H1 (cell line): ENCODE measurements at regions not wholly inside any gene's neighbourhood (a gene's known extent, or its start where the extent isn't known, plus 50 kb on each side); places are given as distances from the start of the nearest gene placed in this dataset.

Experiments used
- CTCF ChIA-PET: fragments of 300-600 bp; sonication (Branson Sonifier 250); formaldehyde crosslinking; loops from one replicate; lab custom pipeline; 2021; ENCODE audit not compliant: partially characterized antibody; lab: Charles Lee
- POLR2A ChIA-PET: fragments of 300-600 bp; sonication (Branson Sonifier 250); formaldehyde crosslinking; loops from one replicate; lab custom pipeline; 2021; ENCODE audit warnings: inconsistent platforms; ENCODE audit not compliant: partially characterized antibody; lab: Charles Lee
- DNase-seq, 2 experiments: peaks; one replicate each; pipeline versions ENCODE4 v3.0.0 to v3.0.0-alpha.2; 2010 to 2022; ENCODE audit warnings: low spot score in 2 of 2, low read depth in 1 of 2, mixed read lengths in 1 of 2
- FAIRE-seq: peaks from 2 replicates; lab custom pipeline; 2011; peaks lifted over from hg19 to GRCh38; lab: Jason Lieb, UNC
- H2AFZ ChIP-seq: 2 replicates; pipeline ENCODE4 v1.8.1; 2012; ENCODE audit warnings: low read length, inconsistent platforms
- H2AK5ac ChIP-seq: 2 replicates; pipeline ENCODE4 v1.6.1; 2013; ENCODE audit warnings: low read depth, low read length
- H2BK120ac ChIP-seq: replicated peaks from 2 replicates; pipeline ENCODE3; 2013; ENCODE audit warnings: low read depth, low read length, inconsistent platforms
- H2BK12ac ChIP-seq: 2 replicates; pipeline ENCODE4 v1.6.1; 2013; ENCODE audit warnings: low read depth, low read length
- H2BK15ac ChIP-seq: 2 replicates; pipeline ENCODE4 v1.6.1; 2013; ENCODE audit warnings: low read length
- H2BK20ac ChIP-seq: 2 replicates; pipeline ENCODE4 v1.6.1; 2013; ENCODE audit warnings: low read length
- H2BK5ac ChIP-seq: 2 replicates; pipeline ENCODE4 v1.6.1; 2013; ENCODE audit warnings: low read depth, low read length
- H3K14ac ChIP-seq: 2 replicates; pipeline ENCODE4 v1.6.1; 2013; ENCODE audit warnings: inconsistent platforms; ENCODE audit not compliant: insufficient read length
- H3K18ac ChIP-seq: 2 replicates; pipeline ENCODE4 v1.6.1; 2013; ENCODE audit warnings: low read length; ENCODE audit errors: extremely low read depth
- H3K23ac ChIP-seq: 2 replicates; pipeline ENCODE4 v1.6.1; 2013; ENCODE audit warnings: inconsistent platforms; ENCODE audit not compliant: insufficient read length
- H3K23me2 ChIP-seq: 2 replicates; pipeline ENCODE4 v1.6.1; 2013; ENCODE audit warnings: low read depth, low read length
- H3K27ac ChIP-seq: 2 replicates; pipeline ENCODE4 v1.6.1; 2011; ENCODE audit warnings: low read depth, low read length, inconsistent platforms
- H3K27me3 ChIP-seq, 4 experiments: replicated peaks in 1 of 4; 1 replicate in 1 of 4; 2 replicates in 3 of 4; pipeline versions ENCODE4 v1.6.1 to v1.8.1; 2011 to 2013; ENCODE audit warnings: low read length in 3 of 4, mild to moderate bottlenecking in 3 of 4, inconsistent platforms in 2 of 4, mixed read lengths in 2 of 4, moderate library complexity in 1 of 4; ENCODE audit not compliant: control insufficient read depth in 3 of 4, insufficient read depth in 3 of 4; ENCODE audit errors: extremely low read depth in 1 of 4
- H3K36me3 ChIP-seq, 4 experiments: 2 replicates each; pipeline versions ENCODE4 v1.6.1 to v1.8.1; 2011 to 2013; ENCODE audit warnings: mild to moderate bottlenecking in 4 of 4, low read length in 3 of 4, moderate library complexity in 2 of 4, control low read depth in 1 of 4, inconsistent platforms in 1 of 4; ENCODE audit not compliant: insufficient read depth in 4 of 4, control insufficient read depth in 2 of 4
- H3K4ac ChIP-seq: replicated peaks from 2 replicates; pipeline ENCODE3; 2013; ENCODE audit warnings: low read length, low read depth, mixed read lengths, inconsistent platforms; ENCODE audit not compliant: insufficient read length
- H3K4me1 ChIP-seq, 4 experiments: replicated peaks in 1 of 4; 1 replicate in 1 of 4; 2 replicates in 3 of 4; pipeline versions ENCODE4 v1.6.1 to v1.8.1; 2011 to 2013; ENCODE audit warnings: low read length in 3 of 4, inconsistent platforms in 2 of 4, mixed read lengths in 1 of 4; ENCODE audit not compliant: insufficient read depth in 4 of 4, control insufficient read depth in 3 of 4
- H3K4me2 ChIP-seq, 2 experiments: 2 replicates each; pipeline versions ENCODE4 v1.6.1 to v1.8.1; 2011 to 2013; ENCODE audit warnings: low read depth in 2 of 2, low read length in 2 of 2, control low read depth in 1 of 2, inconsistent platforms in 1 of 2, mild to moderate bottlenecking in 1 of 2; ENCODE audit not compliant: insufficient read depth in 1 of 2
- H3K4me3 ChIP-seq, 4 experiments: fragments of 200-600, 300-600 bp in 1 of 4; sonication (generic), shearing (Covaris generic), sonication (Bioruptor Twin) in 1 of 4; 2 replicates each; pipeline versions ENCODE4 v1.5.1 to v1.8.1; 2011 to 2016; ENCODE audit warnings: low read length in 4 of 4, low read depth in 3 of 4, control low read depth in 2 of 4, inconsistent platforms in 2 of 4, mild to moderate bottlenecking in 2 of 4, mixed read lengths in 1 of 4, moderate library complexity in 1 of 4; ENCODE audit not compliant: insufficient read depth in 2 of 4; ENCODE audit errors: extremely low read depth in 1 of 4
- H3K56ac ChIP-seq: replicated peaks from 2 replicates; pipeline ENCODE3; 2013; ENCODE audit warnings: low read depth, mild to moderate bottlenecking, mixed read lengths, low read length, inconsistent platforms; ENCODE audit not compliant: insufficient read length
- H3K79me1 ChIP-seq: 2 replicates; pipeline ENCODE4 v1.6.1; 2013; ENCODE audit warnings: low read depth, low read length, control low read depth
- H3K79me2 ChIP-seq, 2 experiments: 2 replicates each; pipeline versions ENCODE4 v1.6.1 to v1.8.1; 2012 to 2013; ENCODE audit warnings: low read length in 2 of 2, mild to moderate bottlenecking in 2 of 2, inconsistent platforms in 1 of 2; ENCODE audit not compliant: insufficient read depth in 2 of 2, control insufficient read depth in 1 of 2
- H3K9ac ChIP-seq, 4 experiments: replicated peaks in 1 of 4; 1 replicate in 1 of 4; 2 replicates in 3 of 4; pipeline versions ENCODE4 v1.6.1 to v1.8.1; 2011 to 2013; ENCODE audit warnings: low read depth in 3 of 4, low read length in 3 of 4, control low read depth in 2 of 4, mild to moderate bottlenecking in 2 of 4, moderate library complexity in 2 of 4, inconsistent platforms in 1 of 4; ENCODE audit errors: extremely low read depth in 1 of 4
- H3K9me3 ChIP-seq, 2 experiments: 2 replicates each; pipeline versions ENCODE4 v1.6.1 to v1.8.1; 2012 to 2013; ENCODE audit warnings: mild to moderate bottlenecking in 2 of 2, moderate library complexity in 2 of 2, control low read depth in 1 of 2, inconsistent platforms in 1 of 2, low read depth in 1 of 2, low read length in 1 of 2, mixed read lengths in 1 of 2; ENCODE audit not compliant: insufficient read depth in 2 of 2
- H4K20me1 ChIP-seq, 2 experiments: replicated peaks in 1 of 2; 2 replicates each; pipeline versions ENCODE3 to v1.8.1; 2011 to 2013; ENCODE audit warnings: inconsistent platforms in 2 of 2, low read length in 2 of 2, mild to moderate bottlenecking in 1 of 2; ENCODE audit not compliant: insufficient read depth in 2 of 2, control insufficient read depth in 1 of 2
- H4K5ac ChIP-seq: 2 replicates; pipeline ENCODE4 v1.6.1; 2013; ENCODE audit warnings: low read length, low read depth, mixed read lengths, inconsistent platforms; ENCODE audit not compliant: insufficient read length
- H4K8ac ChIP-seq: 2 replicates; pipeline ENCODE4 v1.8.0; 2013; ENCODE audit warnings: mild to moderate bottlenecking, moderate library complexity, low read length, inconsistent platforms; ENCODE audit not compliant: insufficient read depth; ENCODE audit errors: extremely low read depth
- H4K91ac ChIP-seq: replicated peaks from 2 replicates; pipeline ENCODE3; 2013; ENCODE audit warnings: low read length, mixed read lengths, inconsistent platforms; ENCODE audit not compliant: insufficient read length
- ATF2 ChIP-seq: IDR thresholded peaks from 2 replicates; pipeline ENCODE4 v1.6.1; 2012; ENCODE audit warnings: low read length, inconsistent platforms
- CBX8 ChIP-seq: fragments of 300-800, 300-1000 bp; sonication (generic); IDR thresholded peaks from 2 replicates; pipeline ENCODE4 v1.7.1; 2016; ENCODE audit warnings: low read depth, low read length, borderline replicate concordance
- CEBPB ChIP-seq: IDR thresholded peaks from 2 replicates; pipeline ENCODE4 v1.6.1; 2012; ENCODE audit warnings: low read depth, low read length
- EGR1 ChIP-seq: IDR thresholded peaks from 2 replicates; pipeline ENCODE4 v1.6.1; 2011; ENCODE audit warnings: low read depth, low read length, borderline replicate concordance
- JUND ChIP-seq: IDR thresholded peaks from 2 replicates; pipeline ENCODE4 v1.6.1; 2011; ENCODE audit warnings: mild to moderate bottlenecking, improper control_type of control experiment, low read length
- KDM4A ChIP-seq: IDR thresholded peaks from one replicate; pipeline ENCODE4 v1.7.1; 2012; ENCODE audit warnings: low read depth, mild to moderate bottlenecking, moderate library complexity, low read length, inconsistent platforms; ENCODE audit not compliant: severe bottlenecking
- RBBP5 ChIP-seq: IDR thresholded peaks from 2 replicates; pipeline ENCODE4 v1.7.1; 2012; ENCODE audit warnings: low read depth, mild to moderate bottlenecking, inconsistent platforms, low read length, moderate library complexity, borderline replicate concordance
- RXRA ChIP-seq: IDR thresholded peaks from 2 replicates; pipeline ENCODE4 v1.6.1; 2011; ENCODE audit warnings: low read depth, mild to moderate bottlenecking, low read length, moderate library complexity; ENCODE audit not compliant: insufficient read depth
- USF2 ChIP-seq: IDR thresholded peaks from 2 replicates; pipeline ENCODE4 v1.6.1; 2011; ENCODE audit warnings: low read length, improper control_type of control experiment
- WGBS, 2 experiments: shearing (Covaris generic) in 1 of 2; methylation state at CpG; one replicate each; pipeline versions ENCODE4 v1.1.6 to v1.1.7; 2013 to 2015; ENCODE audit warnings: low lambda C conversion rate in 2 of 2, mixed read lengths in 2 of 2, inconsistent platforms in 1 of 2, low coverage in 1 of 2, missing lambda C conversion rate in 1 of 2; ENCODE audit not compliant: insufficient replicate concordance in 2 of 2, insufficient coverage in 1 of 2, insufficient read length in 1 of 2; ENCODE audit errors: extremely low coverage in 1 of 2, missing lambda C conversion rate in 1 of 2; 5-methylcytosine and 5-hydroxymethylcytosine counted together

- Histone ChIP-seq H3K23ac (no peak overlapping the region), H2BK20ac (no peak overlapping the region), H2AK5ac (no peak overlapping the region), H4K8ac (no peak overlapping the region), H3K79me1 (no peaks in the 10 kb centered on the region), H4K5ac (no peak overlapping the region), H3K9me3 (no peaks in the 10 kb centered on the region), H3K4me1 (no peaks in the 10 kb centered on the region), H3K18ac (no peak overlapping the region), H2BK120ac (no peak overlapping the region), H3K23me2 (no peaks in the 10 kb centered on the region), H3K9ac (no peak overlapping the region), H3K79me2 (no peaks in the 10 kb centered on the region), H3K36me3 (no peaks in the 10 kb centered on the region), H4K20me1 (no peaks in the 10 kb centered on the region), H3K4me3 (no peak overlapping the region), H2BK5ac (no peak overlapping the region), H3K4ac (no peak overlapping the region), H3K27me3 (no peaks in the 10 kb centered on the region), H3K4me2 (no peak overlapping the region), H2AFZ (no peak overlapping the region), H2BK12ac (no peak overlapping the region), H4K91ac (no peak overlapping the region), H3K27ac (no peak overlapping the region), H3K14ac (no peak overlapping the region), H2BK15ac (no peak overlapping the region), H3K56ac (no peak overlapping the region)
- TF ChIP-seq KDM4A (no peak), USF2 (no peak), JUND (no peak), RXRA (no peak), EGR1 (no peak), CEBPB (no peak), ATF2 (no peak), CBX8 (no peak), RBBP5 (no peak)
- DNase-seq (no peak), FAIRE-seq (no peak)
- POLR2A ChIA-PET, result no interaction called here
- WGBS, 2 experiments, result 94% methylated on average over 1 of the region's 1 CpG; no CpG with 5 or more reads in 1 of the 2 experiments
- CTCF ChIA-PET, result interaction anchor here (0.6 to 0.7 kb wide), 2 partner anchors 13 to 14 kb away, joined by 3 read pairs; no protein-coding TSS in a partner anchor
Measured at GRCh38 chr7:11317766-11318165, 344.1 kb downstream of the PHF14 start.
